K562 (cell line): ENCODE measurements at regions not wholly inside any gene's neighbourhood (a gene's known extent, or its start where the extent isn't known, plus 50 kb on each side); places are given as distances from the start of the nearest gene placed in this dataset.

Source experiments
- CBX2 ChIP-seq: fragments of 200-600 bp; sonication (generic); IDR thresholded peaks from one replicate; pipeline ENCODE4 v1.6.1; 2012; ENCODE audit warnings: mild to moderate bottlenecking, low read length, inconsistent platforms; ENCODE audit not compliant: insufficient read depth, poor library complexity, severe bottlenecking
- EGR1 ChIP-seq: fragments of 450-650 bp; conservative IDR thresholded peaks from 2 replicates; pipeline ENCODE4 v1.6.1; 2017; ENCODE audit warnings: mild to moderate bottlenecking
- MTA2 ChIP-seq: fragments of 450-650 bp; IDR thresholded peaks from 2 replicates; pipeline ENCODE4 v1.6.1; 2016; ENCODE audit warnings: low read depth
- POLR2AphosphoS5 ChIP-seq: IDR thresholded peaks from 2 replicates; pipeline ENCODE4 v1.6.1; 2011; ENCODE audit warnings: mild to moderate bottlenecking, low read depth, low read length, moderate library complexity; ENCODE audit not compliant: control insufficient read depth, insufficient read depth
- PTTG1 ChIP-seq: fragments of 450-650 bp; IDR thresholded peaks from 2 replicates; pipeline ENCODE4 v1.6.1; 2016; ENCODE audit warnings: low read depth, mild to moderate bottlenecking, missing genetic modification characterization, missing compliant biosample characterization
- SMAD1 ChIP-seq: fragments of 150-350 bp; IDR thresholded peaks from 2 replicates; pipeline ENCODE4 v1.6.1; 2014; ENCODE audit warnings: low read length, low read depth; ENCODE audit not compliant: partially characterized antibody
- TOE1 ChIP-seq, 2 experiments: fragments of 450-650 bp in 1 of 2; sonication (generic) in 1 of 2; formaldehyde crosslinking in 1 of 2; IDR thresholded peaks; 2 replicates each; pipeline versions ENCODE4 v1.7.1 to v1.8.0; 2016 to 2022; ENCODE audit warnings: borderline replicate concordance in 2 of 2, mild to moderate bottlenecking in 2 of 2, antibody characterized with exemption in 1 of 2, inconsistent platforms in 1 of 2, low read depth in 1 of 2, missing genetic modification reagents in 1 of 2, moderate library complexity in 1 of 2
- ZNF384 ChIP-seq: IDR thresholded peaks from 2 replicates; pipeline ENCODE4 v1.6.1; 2012; ENCODE audit warnings: low read depth, low read length, improper control_type of control experiment
- TF ChIP-seq, protein P1 (sequence below), 3 experiments: IDR thresholded peaks in 2 of 3; conservative IDR thresholded peaks in 1 of 3; 2 replicates each; pipeline ENCODE4 v1.5.1; 2011 to 2012; ENCODE audit warnings: low read length in 3 of 3, mild to moderate bottlenecking in 3 of 3, control low read depth in 2 of 3, improper control_type of control experiment in 1 of 3, inconsistent platforms in 1 of 3, low read depth in 1 of 3, mixed read lengths in 1 of 3, moderate library complexity in 1 of 3; ENCODE audit not compliant: insufficient read depth in 2 of 3

DNA sequence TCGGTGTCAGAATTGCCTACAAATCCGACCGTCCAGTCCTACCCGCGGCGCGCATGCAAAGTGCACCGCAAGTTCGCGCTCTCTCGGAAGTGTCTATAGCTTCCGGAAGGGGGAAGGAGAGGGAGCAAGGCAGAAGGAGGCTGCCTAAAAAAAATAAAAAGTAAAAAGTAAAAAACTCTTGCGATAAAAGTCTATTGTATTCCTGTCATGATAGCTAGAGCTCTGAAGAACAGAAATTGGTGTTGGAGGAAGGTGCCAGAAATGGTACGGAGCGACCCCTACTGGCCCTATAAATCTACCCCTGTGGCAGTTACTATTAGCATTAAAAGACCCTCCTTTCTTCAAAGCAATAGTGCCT lies 241.5 kb downstream of the KDM5D start:
- no peak for TF ChIP-seq SMAD1
- no peak for TF ChIP-seq CBX2
- TF ChIP-seq PTTG1 (tag) = no peak
- TF ChIP-seq TOE1 (IDR thresholded peaks at IDR 0.05; ENCODE audit: borderline replicate concordance) = no peak
- TF ChIP-seq TOE1 (CRISPR knock-in tag; IDR thresholded peaks at IDR 0.05; ENCODE audit: borderline replicate concordance, low read depth) = no peak
- TF ChIP-seq, protein P1, sequence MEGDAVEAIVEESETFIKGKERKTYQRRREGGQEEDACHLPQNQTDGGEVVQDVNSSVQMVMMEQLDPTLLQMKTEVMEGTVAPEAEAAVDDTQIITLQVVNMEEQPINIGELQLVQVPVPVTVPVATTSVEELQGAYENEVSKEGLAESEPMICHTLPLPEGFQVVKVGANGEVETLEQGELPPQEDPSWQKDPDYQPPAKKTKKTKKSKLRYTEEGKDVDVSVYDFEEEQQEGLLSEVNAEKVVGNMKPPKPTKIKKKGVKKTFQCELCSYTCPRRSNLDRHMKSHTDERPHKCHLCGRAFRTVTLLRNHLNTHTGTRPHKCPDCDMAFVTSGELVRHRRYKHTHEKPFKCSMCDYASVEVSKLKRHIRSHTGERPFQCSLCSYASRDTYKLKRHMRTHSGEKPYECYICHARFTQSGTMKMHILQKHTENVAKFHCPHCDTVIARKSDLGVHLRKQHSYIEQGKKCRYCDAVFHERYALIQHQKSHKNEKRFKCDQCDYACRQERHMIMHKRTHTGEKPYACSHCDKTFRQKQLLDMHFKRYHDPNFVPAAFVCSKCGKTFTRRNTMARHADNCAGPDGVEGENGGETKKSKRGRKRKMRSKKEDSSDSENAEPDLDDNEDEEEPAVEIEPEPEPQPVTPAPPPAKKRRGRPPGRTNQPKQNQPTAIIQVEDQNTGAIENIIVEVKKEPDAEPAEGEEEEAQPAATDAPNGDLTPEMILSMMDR (IDR thresholded peaks at IDR 0.05 in 2 of 3, conservative IDR thresholded peaks at IDR 0.05 in 1 of 3; ENCODE audit: insufficient read depth in 2 of 3, low read depth in 1 of 3, low read length in 3 of 3) = no peak
- no peak for TF ChIP-seq EGR1
- no peak for TF ChIP-seq MTA2
- TF ChIP-seq ZNF384 = no peak
- TF ChIP-seq POLR2AphosphoS5 = no peak
